ENCODE measurements at regions not wholly inside any gene's neighbourhood (a gene's known extent, or its start where the extent isn't known, plus 50 kb on each side); places are given as distances from the start of the nearest gene placed in this dataset.

- no peak overlapping the region for H3K4me3 ChIP-seq (replicated peaks; ENCODE audit: insufficient read depth, low read length)
- H3K27ac ChIP-seq (replicated peaks) = no peak overlapping the region
Measured at GRCh38 chr11:25597696-25598095, 734.2 kb upstream of the ANO3 start.

GRCh38 chr11:25602149-25602548, 729.8 kb upstream of the ANO3 start:
- H3K27me3 ChIP-seq (ENCODE audit: insufficient read depth, poor library complexity, severe bottlenecking) = no peaks in the 10 kb centered on the region
- no peak for DNase-seq (ENCODE audit: low read depth in 1 of 2, low spot score in 1 of 2)
- no peak overlapping the region for H3K27ac ChIP-seq (replicated peaks)
- H3K4me3 ChIP-seq (replicated peaks; ENCODE audit: insufficient read depth, low read length) = no peak overlapping the region
- TF ChIP-seq CTCF (IDR thresholded peaks at IDR 0.05; ENCODE audit: insufficient read depth, low read length) = no peak
- no peak for TF ChIP-seq SPI1 (IDR thresholded peaks at IDR 0.05; ENCODE audit: borderline replicate concordance, low read depth)
- TF ChIP-seq GABPA (IDR thresholded peaks at IDR 0.05; ENCODE audit: low read depth) = no peak
- TF ChIP-seq REST (IDR thresholded peaks at IDR 0.05; ENCODE audit: insufficient replicate concordance, low read depth) = no peak
- no peak for TF ChIP-seq POLR2AphosphoS5 (IDR thresholded peaks at IDR 0.05; ENCODE audit: low read depth)

More at GRCh38 chr11:25597696-25598095, 734.2 kb upstream of the ANO3 start:
- no peaks in the 10 kb centered on the region for H3K27me3 ChIP-seq (ENCODE audit: insufficient read depth, poor library complexity, severe bottlenecking)
- no peak for TF ChIP-seq SPI1 (IDR thresholded peaks at IDR 0.05; ENCODE audit: borderline replicate concordance, low read depth)
- TF ChIP-seq CTCF (IDR thresholded peaks at IDR 0.05; ENCODE audit: insufficient read depth, low read length) = no peak
- no peak for TF ChIP-seq GABPA (IDR thresholded peaks at IDR 0.05; ENCODE audit: low read depth)
- TF ChIP-seq REST (IDR thresholded peaks at IDR 0.05; ENCODE audit: insufficient replicate concordance, low read depth) = no peak
- TF ChIP-seq POLR2AphosphoS5 (IDR thresholded peaks at IDR 0.05; ENCODE audit: low read depth) = no peak
- DNase-seq (ENCODE audit: low read depth in 1 of 2, low spot score in 1 of 2) = no peak

- no peaks in the 10 kb centered on the region for H3K27me3 ChIP-seq (ENCODE audit: insufficient read depth, poor library complexity, severe bottlenecking)
- H3K4me3 ChIP-seq (replicated peaks; ENCODE audit: insufficient read depth, low read length) = no peak overlapping the region
- no peak for DNase-seq (ENCODE audit: low read depth in 1 of 2, low spot score in 1 of 2)
- TF ChIP-seq SPI1 (IDR thresholded peaks at IDR 0.05; ENCODE audit: borderline replicate concordance, low read depth) (no peak), CTCF (IDR thresholded peaks at IDR 0.05; ENCODE audit: insufficient read depth, low read length) (no peak), REST (IDR thresholded peaks at IDR 0.05; ENCODE audit: insufficient replicate concordance, low read depth) (no peak), GABPA (IDR thresholded peaks at IDR 0.05; ENCODE audit: low read depth) (no peak), POLR2AphosphoS5 (IDR thresholded peaks at IDR 0.05; ENCODE audit: low read depth) (no peak)
- H3K27ac ChIP-seq (replicated peaks) = no peak overlapping the region
Measured at GRCh38 chr11:25602959-25603358, 729.0 kb upstream of the ANO3 start.
